GM23338 (cell line): ENCODE measurements at regions not wholly inside any gene's neighbourhood (a gene's known extent, or its start where the extent isn't known, plus 50 kb on each side); places are given as distances from the start of the nearest gene placed in this dataset.
"Not testable (repeated sequence)": the region's sequence is repeated elsewhere in the genome, so short reads cannot be mapped to it uniquely, and the experiment has no call there.

ENCODE experiments used
- ATAC-seq: fragments of 200-7000 bp; cut with Tn5 transposase; 3 replicates; pipeline ENCODE4 v1.9.1; 2020
- DNase-seq: peaks from one replicate; pipeline ENCODE4 v3.0.0-alpha.2; 2015; ENCODE audit warnings: low spot score
- H2AFZ ChIP-seq: fragments of 200-600 bp; sonication (generic); 2 replicates; pipeline ENCODE4 v1.8.0; 2016; ENCODE audit warnings: antibody characterized with exemption, mild to moderate bottlenecking, moderate library complexity
- H3F3A ChIP-seq: fragments of 200-600 bp; sonication (generic); replicated peaks from 2 replicates; pipeline ENCODE4 v1.8.0; 2017; ENCODE audit warnings: antibody characterized with exemption, mixed run types, low read depth
- H3K27ac ChIP-seq: fragments of 200-600 bp; sonication (generic); 2 replicates; pipeline ENCODE4 v1.6.1; 2016; ENCODE audit warnings: low read depth
- H3K27me3 ChIP-seq: fragments of 200-600 bp; sonication (generic); 2 replicates; pipeline ENCODE4 v1.8.0; 2016; ENCODE audit warnings: mild to moderate bottlenecking, mixed run types, moderate library complexity; ENCODE audit not compliant: insufficient read depth
- H3K36me3 ChIP-seq: fragments of 200-600 bp; sonication (generic); 2 replicates; pipeline ENCODE4 v1.8.0; 2016; ENCODE audit warnings: mild to moderate bottlenecking; ENCODE audit not compliant: insufficient read depth
- H3K4me1 ChIP-seq: fragments of 200-600 bp; sonication (generic); 2 replicates; pipeline ENCODE4 v1.8.0; 2016; ENCODE audit warnings: mild to moderate bottlenecking, moderate library complexity; ENCODE audit not compliant: insufficient read depth
- H3K4me2 ChIP-seq: fragments of 200-600 bp; sonication (generic); 2 replicates; pipeline ENCODE4 v1.7.1; 2017; ENCODE audit warnings: mixed run types
- H3K4me3 ChIP-seq: fragments of 200-600 bp; sonication (generic); 2 replicates; pipeline ENCODE4 v1.6.1; 2016; ENCODE audit warnings: mixed run types
- H3K79me2 ChIP-seq: fragments of 200-600 bp; sonication (generic); replicated peaks from 2 replicates; pipeline ENCODE4 v1.8.0; 2017; ENCODE audit warnings: mild to moderate bottlenecking; ENCODE audit not compliant: insufficient read depth
- H3K9me2 ChIP-seq: fragments of 200-600 bp; sonication (generic); 2 replicates; pipeline ENCODE4 v1.8.0; 2017; ENCODE audit not compliant: insufficient read depth
- H4K20me1 ChIP-seq: fragments of 200-600 bp; sonication (generic); replicated peaks from 2 replicates; pipeline ENCODE4 v1.8.0; 2017; ENCODE audit warnings: mild to moderate bottlenecking; ENCODE audit not compliant: insufficient read depth
- H3K27ac Mint-ChIP-seq: 2 replicates; pipeline ENCODE4 v1.8.0; 2020; ENCODE audit warnings: inconsistent platforms, mild to moderate bottlenecking, moderate library complexity, mixed read lengths
- H3K27me3 Mint-ChIP-seq: 3 replicates; pipeline ENCODE4 v1.8.0; 2022; ENCODE audit warnings: low read depth, mild to moderate bottlenecking, moderate library complexity, mixed read lengths, inconsistent platforms; ENCODE audit not compliant: insufficient read depth, poor library complexity
- H3K36me3 Mint-ChIP-seq: 3 replicates; pipeline ENCODE4 v1.8.0; 2021; ENCODE audit warnings: low read depth, mild to moderate bottlenecking, inconsistent platforms, moderate library complexity, mixed read lengths
- H3K4me1 Mint-ChIP-seq: 3 replicates; pipeline ENCODE4 v1.8.0; 2020; ENCODE audit warnings: mild to moderate bottlenecking, inconsistent platforms, mixed read lengths
- H3K4me3 Mint-ChIP-seq: 3 replicates; pipeline ENCODE4 v1.8.0; 2021; ENCODE audit warnings: moderate library complexity, mild to moderate bottlenecking, inconsistent platforms, mixed read lengths
- H3K9me3 Mint-ChIP-seq: 3 replicates; pipeline ENCODE4 v1.8.0; 2020; ENCODE audit warnings: moderate library complexity, mild to moderate bottlenecking, inconsistent platforms, mixed read lengths
- CREB1 ChIP-seq: fragments of 250-450 bp; sonication (Bioruptor Pico); IDR thresholded peaks from 2 replicates; pipeline ENCODE4 v1.5.0; 2020; ENCODE audit warnings: low read depth, mild to moderate bottlenecking, moderate library complexity
- CTCF ChIP-seq, 2 experiments: fragments of 200-600 bp in 1 of 2; sonication (generic) in 1 of 2; conservative IDR thresholded peaks; 2 replicates each; pipeline versions ENCODE4 v1.5.1 to v1.6.1; 2016 to 2017; ENCODE audit warnings: antibody characterized with exemption in 2 of 2, low read depth in 2 of 2, mild to moderate bottlenecking in 2 of 2, moderate library complexity in 1 of 2
- EZH2 ChIP-seq: fragments of 200-600 bp; sonication (generic); IDR thresholded peaks from one replicate; pipeline ENCODE4 v1.8.0; 2017; ENCODE audit warnings: antibody characterized with exemption, mild to moderate bottlenecking, low read depth; ENCODE audit not compliant: unreplicated experiment
- EZH2phosphoT487 ChIP-seq: fragments of 200-600 bp; sonication (generic); IDR thresholded peaks from one replicate; pipeline ENCODE4 v1.8.1; 2018; ENCODE audit warnings: antibody characterized with exemption; ENCODE audit not compliant: unreplicated experiment
- NANOG ChIP-seq: IDR thresholded peaks from 2 replicates; pipeline ENCODE4 v1.6.1; 2016; ENCODE audit warnings: antibody characterized with exemption, borderline replicate concordance
- POLR2AphosphoS5 ChIP-seq: IDR thresholded peaks from 2 replicates; pipeline ENCODE4 v1.6.1; 2016; ENCODE audit warnings: antibody characterized with exemption, low read depth
- REST ChIP-seq: IDR thresholded peaks from one replicate; pipeline ENCODE4 v1.6.1; 2018; ENCODE audit warnings: antibody characterized with exemption; ENCODE audit not compliant: unreplicated experiment
- ZNF114 ChIP-seq: fragments of 250-450 bp; sonication (Bioruptor Pico); IDR thresholded peaks from 2 replicates; pipeline ENCODE4 v1.5.0; 2020; ENCODE audit warnings: mild to moderate bottlenecking, moderate library complexity
- ZNF331 ChIP-seq: fragments of 250-450 bp; sonication (Bioruptor Pico); IDR thresholded peaks from 2 replicates; pipeline ENCODE4 v1.5.0; 2020; ENCODE audit warnings: low read depth, mild to moderate bottlenecking, moderate library complexity

- Histone ChIP-seq H3K4me1 (no peaks in the 10 kb centered on the region), H3K27ac (no peak overlapping the region), H3K4me2 (no peak overlapping the region), H3K27me3 (no peaks in the 10 kb centered on the region), H2AFZ (no peak overlapping the region), H3K36me3 (no peaks in the 10 kb centered on the region), H3K79me2 (no peaks in the 10 kb centered on the region), H4K20me1 (no peaks in the 10 kb centered on the region), H3F3A (no peaks in the 10 kb centered on the region), H3K9me2 (no peaks in the 10 kb centered on the region), H3K4me3 (no peak overlapping the region)
- Mint-ChIP-seq H3K36me3 (no peaks in the 10 kb centered on the region), H3K27ac (no peak overlapping the region), H3K9me3 (peaks cover 11% of the 10 kb centered on the region; the same call in 2 of the 3 replicates), H3K4me1 (peaks cover 5% of the 10 kb centered on the region; the same call in 1 of the 3 replicates), H3K4me3 (no peak overlapping the region), H3K27me3 (peaks cover 10% of the 10 kb centered on the region)
- no peak for ATAC-seq
- no peak for DNase-seq
- TF ChIP-seq CTCF (conservative IDR thresholded peaks at IDR 0.05; ENCODE audit: low read depth in 2 of 2) (no peak), POLR2AphosphoS5 (no peak), NANOG (no peak), EZH2phosphoT487 (no peak), REST (no peak), CREB1 (CRISPR knock-in tag) (no peak), ZNF331 (CRISPR knock-in tag) (no peak), ZNF114 (CRISPR knock-in tag) (no peak)
Measured at GRCh38 chr1:70738624-70739023, 309.0 kb downstream of the PTGER3 start.

GRCh38 chr1:70745199-70745598 lies 302.4 kb downstream of the PTGER3 start:
- Histone ChIP-seq H3K4me3 (no peak overlapping the region), H3K4me2 (no peak overlapping the region), H2AFZ (peak overlapping the region; percentile 93; the same call in 1 of the 2 replicates), H3F3A (no peaks in the 10 kb centered on the region), H3K27ac (no peak overlapping the region), H4K20me1 (no peaks in the 10 kb centered on the region), H3K4me1 (no peaks in the 10 kb centered on the region), H3K27me3 (no peaks in the 10 kb centered on the region), H3K36me3 (0 out of 2 replicates have a peak, but pooled peaks cover 6% of the 10 kb centered on the region), H3K79me2 (no peaks in the 10 kb centered on the region), H3K9me2 (no peaks in the 10 kb centered on the region)
- Mint-ChIP-seq H3K36me3 (peaks cover 18% of the 10 kb centered on the region; the same call in 2 of the 3 replicates), H3K9me3 (peaks cover 47% of the 10 kb centered on the region), H3K4me1 (no peaks in the 10 kb centered on the region), H3K27me3 (peaks cover 7% of the 10 kb centered on the region), H3K4me3 (no peak overlapping the region), H3K27ac (no peak overlapping the region)
- ATAC-seq (peak; percentile 82), DNase-seq (peak; percentile 73)
- TF ChIP-seq EZH2: no peak
- peak; percentile 72 to 73 for TF ChIP-seq CTCF (conservative IDR thresholded peaks at IDR 0.05; ENCODE audit: low read depth in 2 of 2)

GRCh38 chr1:70746062-70746461 lies 301.6 kb downstream of the PTGER3 start:
- not testable (repeated sequence) for H3K4me2 ChIP-seq, H3K36me3 ChIP-seq, H4K20me1 ChIP-seq, H3K27ac ChIP-seq, H3F3A ChIP-seq, H3K27ac Mint-ChIP-seq, DNase-seq, ATAC-seq, H3K4me1 ChIP-seq, H3K79me2 ChIP-seq, H3K4me3 Mint-ChIP-seq, H3K27me3 Mint-ChIP-seq, H2AFZ ChIP-seq, H3K4me3 ChIP-seq, H3K4me1 Mint-ChIP-seq, H3K9me2 ChIP-seq, H3K27me3 ChIP-seq
- peaks cover 47% of the 10 kb centered on the region for H3K9me3 Mint-ChIP-seq
- peaks cover 18% of the 10 kb centered on the region; the same call in 2 of the 3 replicates for H3K36me3 Mint-ChIP-seq
